Loucy (cell line): ENCODE measurements at regions not wholly inside any gene's neighbourhood (a gene's known extent, or its start where the extent isn't known, plus 50 kb on each side); places are given as distances from the start of the nearest gene placed in this dataset.

Source experiments
- CTCF ChIP-seq: fragments of 200-600 bp; sonication (generic); conservative IDR thresholded peaks from 2 replicates; pipeline ENCODE4 v1.5.1; 2014; ENCODE audit warnings: mild to moderate bottlenecking, antibody characterized with exemption, low read length
- EZH2phosphoT487 ChIP-seq: fragments of 200-600 bp; IDR thresholded peaks from 2 replicates; pipeline ENCODE4 v1.6.1; 2018; ENCODE audit warnings: antibody characterized with exemption, mild to moderate bottlenecking, moderate library complexity, borderline replicate concordance

GRCh38 chr11:91563176-91563575 is 661.4 kb upstream of the FAT3 start:
- no peak for TF ChIP-seq CTCF
- no peak for TF ChIP-seq EZH2phosphoT487
